ENCODE measurements at regions not wholly inside any gene's neighbourhood (a gene's known extent, or its start where the extent isn't known, plus 50 kb on each side); places are given as distances from the start of the nearest gene placed in this dataset.

- H3K4me3 Mint-ChIP-seq (ENCODE audit: low read depth, unreplicated experiment): no peak overlapping the region
- intact Hi-C loops (cut with micrococcal nuclease; ENCODE audit: unreplicated experiment): no loop called here
These were observed 614.0 kb downstream of the UTRN start for GRCh38 chr6:144899161-144899560.

GRCh38 chr6:144901412-144901811, 616.3 kb downstream of the UTRN start:
- TF ChIP-seq CTCF (IDR thresholded peaks at IDR 0.05; ENCODE audit: unreplicated experiment): no peak
- peaks cover 3% of the 10 kb centered on the region for H3K9me3 Mint-ChIP-seq (ENCODE audit: low read depth, unreplicated experiment)
- H3K36me3 Mint-ChIP-seq (ENCODE audit: insufficient read depth, unreplicated experiment): no peaks in the 10 kb centered on the region
- no TSS peak for BruUV-seq (replicated peaks)
- H3K27me3 Mint-ChIP-seq (ENCODE audit: unreplicated experiment): no peaks in the 10 kb centered on the region
- DNase-seq: no peak
- H3K4me3 Mint-ChIP-seq (ENCODE audit: low read depth, unreplicated experiment): no peak overlapping the region
- CTCF ChIA-PET: no interaction called here
- peaks cover 23% of the 10 kb centered on the region for H3K4me1 Mint-ChIP-seq (ENCODE audit: low read depth, unreplicated experiment)
- H3K27ac Mint-ChIP-seq (ENCODE audit: unreplicated experiment): no peak overlapping the region
- intact Hi-C loops (cut with micrococcal nuclease; ENCODE audit: unreplicated experiment): no loop called here

More at GRCh38 chr6:144899161-144899560, 614.0 kb downstream of the UTRN start:
- CTCF ChIA-PET: no interaction called here
- H3K36me3 Mint-ChIP-seq (ENCODE audit: insufficient read depth, unreplicated experiment): no peaks in the 10 kb centered on the region
- no TSS peak for BruUV-seq (replicated peaks)
- peaks cover 3% of the 10 kb centered on the region for H3K9me3 Mint-ChIP-seq (ENCODE audit: low read depth, unreplicated experiment)
- peaks cover 26% of the 10 kb centered on the region for H3K4me1 Mint-ChIP-seq (ENCODE audit: low read depth, unreplicated experiment)
- TF ChIP-seq CTCF (IDR thresholded peaks at IDR 0.05; ENCODE audit: unreplicated experiment): no peak
- H3K27me3 Mint-ChIP-seq (ENCODE audit: unreplicated experiment): no peaks in the 10 kb centered on the region
- H3K27ac Mint-ChIP-seq (ENCODE audit: unreplicated experiment): no peak overlapping the region
- DNase-seq: no peak

- no peak for TF ChIP-seq CTCF (IDR thresholded peaks at IDR 0.05; ENCODE audit: unreplicated experiment)
- no TSS peak for BruUV-seq (replicated peaks)
- no peaks in the 10 kb centered on the region for H3K36me3 Mint-ChIP-seq (ENCODE audit: insufficient read depth, unreplicated experiment)
- no peak overlapping the region for H3K27ac Mint-ChIP-seq (ENCODE audit: unreplicated experiment)
- intact Hi-C loops (cut with micrococcal nuclease; ENCODE audit: unreplicated experiment): no loop called here
- no peak overlapping the region for H3K4me3 Mint-ChIP-seq (ENCODE audit: low read depth, unreplicated experiment)
- H3K27me3 Mint-ChIP-seq (ENCODE audit: unreplicated experiment): no peaks in the 10 kb centered on the region
- H3K9me3 Mint-ChIP-seq (ENCODE audit: low read depth, unreplicated experiment): peaks cover 2% of the 10 kb centered on the region
- CTCF ChIA-PET: no interaction called here
- H3K4me1 Mint-ChIP-seq (ENCODE audit: low read depth, unreplicated experiment): peaks cover 15% of the 10 kb centered on the region
- DNase-seq: no peak
These were observed 622.9 kb downstream of the UTRN start for GRCh38 chr6:144908004-144908403.

- Mint-ChIP-seq H3K9me3 (ENCODE audit: low read depth, unreplicated experiment) (no peaks in the 10 kb centered on the region), H3K4me1 (ENCODE audit: low read depth, unreplicated experiment) (peaks cover 15% of the 10 kb centered on the region), H3K36me3 (ENCODE audit: insufficient read depth, unreplicated experiment) (no peaks in the 10 kb centered on the region), H3K27me3 (ENCODE audit: unreplicated experiment) (no peaks in the 10 kb centered on the region), H3K27ac (ENCODE audit: unreplicated experiment) (no peak overlapping the region), H3K4me3 (ENCODE audit: low read depth, unreplicated experiment) (no peak overlapping the region)
- intact Hi-C loops (cut with micrococcal nuclease; ENCODE audit: unreplicated experiment): no loop called here
- DNase-seq: no peak
- TF ChIP-seq CTCF (IDR thresholded peaks at IDR 0.05; ENCODE audit: unreplicated experiment): no peak
- no TSS peak for BruUV-seq (replicated peaks)
- CTCF ChIA-PET: no interaction called here
These were observed 624.7 kb downstream of the UTRN start for GRCh38 chr6:144909753-144910285.
